ENCODE measurements at regions not wholly inside any gene's neighbourhood (a gene's known extent, or its start where the extent isn't known, plus 50 kb on each side); places are given as distances from the start of the nearest gene placed in this dataset.
"Not testable (repeated sequence)": the region's sequence is repeated elsewhere in the genome, so short reads cannot be mapped to it uniquely, and the experiment has no call there.

DNA sequence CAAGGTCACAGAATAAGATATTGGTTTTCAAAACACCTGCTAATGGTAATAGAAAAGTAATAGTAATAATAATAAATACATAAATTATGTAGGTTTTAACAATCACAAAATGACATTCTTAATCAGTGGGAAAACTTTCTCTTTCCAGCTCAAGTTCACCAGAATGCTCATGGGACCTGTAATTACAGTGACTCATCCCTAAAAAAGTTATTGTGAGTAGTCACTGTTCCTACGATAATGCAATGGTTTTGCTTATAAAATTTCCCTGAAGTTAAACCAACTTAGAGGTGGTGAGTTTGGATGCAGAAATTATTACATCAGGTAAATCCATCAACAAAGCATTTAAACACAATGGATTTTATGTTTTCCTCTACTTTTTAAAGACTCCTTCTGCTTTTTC lies 502.3 kb downstream of the PID1 start:
- Histone ChIP-seq H3K4me2 (ENCODE audit: low read depth, low read length, poor library complexity, severe bottlenecking) (no peak overlapping the region), H3K4me3 (ENCODE audit: low read length, poor library complexity, severe bottlenecking) (no peak overlapping the region), H3F3A (ENCODE audit: low read depth) (no peaks in the 10 kb centered on the region), H3K27me3 (ENCODE audit: insufficient read depth, low read length, poor library complexity, severe bottlenecking) (no peaks in the 10 kb centered on the region), H3K36me3 (ENCODE audit: insufficient read depth, low read length) (no peaks in the 10 kb centered on the region), H3K9me3 (ENCODE audit: insufficient read depth, low read depth, low read length) (no peaks in the 10 kb centered on the region), H2AFZ (ENCODE audit: low read length) (no peak overlapping the region), H3K9me2 (replicated peaks; ENCODE audit: low read depth, low read length) (no peaks in the 10 kb centered on the region), H3K4me1 (ENCODE audit: insufficient read depth, low read length, poor library complexity, severe bottlenecking) (no peaks in the 10 kb centered on the region), H3K79me2 (ENCODE audit: insufficient read depth, low read length) (no peaks in the 10 kb centered on the region), H4K20me1 (ENCODE audit: insufficient read depth, low read length, poor library complexity, severe bottlenecking) (no peaks in the 10 kb centered on the region), H3K9ac (ENCODE audit: low read depth, low read length, poor library complexity, severe bottlenecking) (no peak overlapping the region)
- TF ChIP-seq CTCF (conservative IDR thresholded peaks at IDR 0.05; ENCODE audit: low read length): no peak
- TF ChIP-seq EZH2phosphoT487 (IDR thresholded peaks at IDR 0.05; ENCODE audit: borderline replicate concordance): no peak

- not testable (repeated sequence) for H3F3A ChIP-seq (ENCODE audit: low read depth); H3K9me3 ChIP-seq (ENCODE audit: insufficient read depth, low read depth, low read length); H3K4me2 ChIP-seq (ENCODE audit: low read depth, low read length, poor library complexity, severe bottlenecking); H3K36me3 ChIP-seq (ENCODE audit: insufficient read depth, low read length); H3K79me2 ChIP-seq (ENCODE audit: insufficient read depth, low read length); H3K9ac ChIP-seq (ENCODE audit: low read depth, low read length, poor library complexity, severe bottlenecking); H2AFZ ChIP-seq (ENCODE audit: low read length); H3K4me3 ChIP-seq (ENCODE audit: low read length, poor library complexity, severe bottlenecking); H4K20me1 ChIP-seq (ENCODE audit: insufficient read depth, low read length, poor library complexity, severe bottlenecking); H3K9me2 ChIP-seq (replicated peaks; ENCODE audit: low read depth, low read length); H3K27me3 ChIP-seq (ENCODE audit: insufficient read depth, low read length, poor library complexity, severe bottlenecking); H3K4me1 ChIP-seq (ENCODE audit: insufficient read depth, low read length, poor library complexity, severe bottlenecking)
Observed at GRCh38 chr2:228768141-228768540, 502.9 kb downstream of the PID1 start.

DNA sequence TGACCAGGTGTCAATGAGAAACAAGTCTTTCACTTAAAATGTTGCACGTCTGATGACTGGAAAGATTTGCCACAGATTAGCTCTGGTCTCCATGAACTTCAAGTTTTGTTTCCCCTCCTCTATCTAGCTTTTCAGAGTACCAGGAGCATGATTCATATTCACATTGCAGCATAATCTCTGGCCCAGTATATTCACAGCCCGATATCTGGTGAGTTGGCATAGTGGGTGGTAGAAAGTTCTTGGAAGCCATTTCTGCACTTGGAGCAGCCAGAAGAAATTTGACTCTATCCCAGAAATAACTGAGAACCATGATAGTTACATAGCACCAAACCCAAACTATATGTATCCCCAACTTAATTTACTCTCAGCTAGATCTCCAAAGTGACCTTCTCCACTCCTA lies 503.9 kb downstream of the PID1 start:
- no peaks in the 10 kb centered on the region for H4K20me1 ChIP-seq (ENCODE audit: insufficient read depth, low read length, poor library complexity, severe bottlenecking)
- H3K9ac ChIP-seq (ENCODE audit: low read depth, low read length, poor library complexity, severe bottlenecking): no peak overlapping the region
- no peaks in the 10 kb centered on the region for H3K4me1 ChIP-seq (ENCODE audit: insufficient read depth, low read length, poor library complexity, severe bottlenecking)
- no peaks in the 10 kb centered on the region for H3K79me2 ChIP-seq (ENCODE audit: insufficient read depth, low read length)
- H2AFZ ChIP-seq (ENCODE audit: low read length): no peak overlapping the region
- no peaks in the 10 kb centered on the region for H3F3A ChIP-seq (ENCODE audit: low read depth)
- H3K36me3 ChIP-seq (ENCODE audit: insufficient read depth, low read length): no peaks in the 10 kb centered on the region
- H3K4me2 ChIP-seq (ENCODE audit: low read depth, low read length, poor library complexity, severe bottlenecking): no peak overlapping the region
- no peaks in the 10 kb centered on the region for H3K9me2 ChIP-seq (replicated peaks; ENCODE audit: low read depth, low read length)
- no peaks in the 10 kb centered on the region for H3K27me3 ChIP-seq (ENCODE audit: insufficient read depth, low read length, poor library complexity, severe bottlenecking)
- no peak overlapping the region for H3K4me3 ChIP-seq (ENCODE audit: low read length, poor library complexity, severe bottlenecking)
- H3K9me3 ChIP-seq (ENCODE audit: insufficient read depth, low read depth, low read length): no peaks in the 10 kb centered on the region
- TF ChIP-seq EZH2phosphoT487 (IDR thresholded peaks at IDR 0.05; ENCODE audit: borderline replicate concordance) (no peak), CTCF (conservative IDR thresholded peaks at IDR 0.05; ENCODE audit: low read length) (no peak)

GRCh38 chr2:228763379-228763981 lies 507.6 kb downstream of the PID1 start:
- Histone ChIP-seq H3K9me3 (ENCODE audit: insufficient read depth, low read depth, low read length) (no peaks in the 10 kb centered on the region), H3K27me3 (ENCODE audit: insufficient read depth, low read length, poor library complexity, severe bottlenecking) (no peaks in the 10 kb centered on the region), H3K4me1 (ENCODE audit: insufficient read depth, low read length, poor library complexity, severe bottlenecking) (no peaks in the 10 kb centered on the region), H3K9ac (ENCODE audit: low read depth, low read length, poor library complexity, severe bottlenecking) (no peak overlapping the region), H3K36me3 (ENCODE audit: insufficient read depth, low read length) (no peaks in the 10 kb centered on the region), H4K20me1 (ENCODE audit: insufficient read depth, low read length, poor library complexity, severe bottlenecking) (no peaks in the 10 kb centered on the region), H2AFZ (ENCODE audit: low read length) (no peak overlapping the region), H3F3A (ENCODE audit: low read depth) (no peaks in the 10 kb centered on the region), H3K79me2 (ENCODE audit: insufficient read depth, low read length) (no peaks in the 10 kb centered on the region), H3K9me2 (replicated peaks; ENCODE audit: low read depth, low read length) (no peaks in the 10 kb centered on the region), H3K4me2 (ENCODE audit: low read depth, low read length, poor library complexity, severe bottlenecking) (no peak overlapping the region), H3K4me3 (ENCODE audit: low read length, poor library complexity, severe bottlenecking) (no peak overlapping the region)
- TF ChIP-seq CTCF (conservative IDR thresholded peaks at IDR 0.05; ENCODE audit: low read length) (no peak), EZH2phosphoT487 (IDR thresholded peaks at IDR 0.05; ENCODE audit: borderline replicate concordance) (no peak)

Measured in Loucy (cell line).